ENCODE measurements at regions not wholly inside any gene's neighbourhood (a gene's known extent, or its start where the extent isn't known, plus 50 kb on each side); places are given as distances from the start of the nearest gene placed in this dataset.

GRCh38 chr20:23279836-23280235 is 70.8 kb upstream of the NXT1 start:
- DNase-seq (ENCODE audit: low read depth), result no peak

GRCh38 chr20:23278172-23278571 is 72.4 kb upstream of the NXT1 start:
- DNase-seq (ENCODE audit: low read depth), result no peak

GRCh38 chr20:23277316-23277715 is 73.3 kb upstream of the NXT1 start:
- DNase-seq (ENCODE audit: low read depth), result no peak

DNA sequence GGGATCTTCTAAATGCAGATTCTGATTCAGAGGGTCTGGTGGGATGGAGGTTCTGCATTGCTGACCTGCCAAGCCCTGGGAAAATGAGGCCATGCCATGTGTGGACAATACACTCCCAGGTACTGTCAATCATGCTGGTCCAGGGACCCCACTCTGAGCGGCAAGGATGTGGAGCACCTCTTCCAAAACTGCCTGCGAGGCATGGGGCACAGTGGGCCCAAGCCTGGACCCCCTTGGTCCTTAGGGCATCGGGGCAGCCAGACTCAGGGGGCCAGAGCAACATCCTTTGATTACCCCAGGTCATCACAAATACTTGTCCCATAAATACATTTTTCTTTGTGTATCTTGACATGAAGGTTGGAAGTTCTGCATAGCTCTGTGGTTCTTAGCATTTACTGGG is 76.8 kb upstream of the NXT1 start:
- DNase-seq (ENCODE audit: low read depth), result no peak

GRCh38 chr20:23272176-23273029 is 78.2 kb upstream of the NXT1 start:
- DNase-seq (ENCODE audit: low read depth), result no peak

DNA sequence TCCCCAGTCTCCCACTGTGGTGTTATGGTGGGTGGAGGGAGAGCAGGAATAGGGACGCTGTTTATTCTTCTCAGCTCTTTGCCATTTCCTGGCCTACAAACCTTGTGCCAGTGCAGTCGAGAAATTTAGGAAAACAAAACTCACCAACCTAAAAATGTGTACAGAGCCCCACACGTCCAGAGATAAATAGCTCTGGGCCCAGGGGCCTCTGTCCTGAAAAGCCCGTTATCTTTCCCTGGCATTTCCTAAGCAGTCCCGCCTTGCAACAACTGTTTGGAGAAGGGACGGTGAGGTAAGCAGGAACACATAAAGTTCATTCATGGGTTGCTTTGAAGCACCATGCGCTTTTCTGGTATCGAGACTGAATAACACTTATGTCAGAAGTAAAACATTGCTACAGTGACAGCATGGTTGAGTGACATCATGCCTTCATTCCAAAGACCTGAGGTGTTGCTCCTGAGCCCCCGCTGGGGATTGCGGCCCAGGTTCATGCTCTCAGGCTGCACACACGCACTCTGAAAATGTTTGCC is 80.1 kb upstream of the NXT1 start:
- no peak for DNase-seq (ENCODE audit: low read depth)

- no peak for DNase-seq (ENCODE audit: low read depth)
Measured at GRCh38 chr20:23269954-23270353, 80.6 kb upstream of the NXT1 start.

GRCh38 chr20:23268792-23269354 is 81.7 kb upstream of the NXT1 start:
- DNase-seq (ENCODE audit: low read depth), result no peak

DNA sequence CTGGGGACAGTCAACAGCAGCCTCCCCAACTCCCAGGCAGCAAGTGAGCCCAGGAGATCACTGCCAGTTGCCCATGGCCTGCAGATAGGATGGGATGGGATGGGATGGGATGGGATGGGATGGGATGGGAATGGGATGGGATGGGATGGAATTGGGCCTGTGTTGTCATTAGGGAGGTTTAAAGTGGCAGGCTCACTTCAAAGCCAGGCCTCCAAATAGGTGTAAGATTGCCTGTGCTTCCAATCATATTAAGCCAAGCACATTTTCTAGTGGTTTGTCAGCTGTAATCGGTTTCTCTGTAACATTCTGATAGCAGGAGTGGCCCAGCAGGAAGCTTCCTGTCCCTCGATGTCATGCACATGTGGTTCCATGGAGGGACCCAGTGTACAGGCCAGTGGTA is 82.7 kb upstream of the NXT1 start:
- no peak for DNase-seq (ENCODE audit: low read depth)

DNA sequence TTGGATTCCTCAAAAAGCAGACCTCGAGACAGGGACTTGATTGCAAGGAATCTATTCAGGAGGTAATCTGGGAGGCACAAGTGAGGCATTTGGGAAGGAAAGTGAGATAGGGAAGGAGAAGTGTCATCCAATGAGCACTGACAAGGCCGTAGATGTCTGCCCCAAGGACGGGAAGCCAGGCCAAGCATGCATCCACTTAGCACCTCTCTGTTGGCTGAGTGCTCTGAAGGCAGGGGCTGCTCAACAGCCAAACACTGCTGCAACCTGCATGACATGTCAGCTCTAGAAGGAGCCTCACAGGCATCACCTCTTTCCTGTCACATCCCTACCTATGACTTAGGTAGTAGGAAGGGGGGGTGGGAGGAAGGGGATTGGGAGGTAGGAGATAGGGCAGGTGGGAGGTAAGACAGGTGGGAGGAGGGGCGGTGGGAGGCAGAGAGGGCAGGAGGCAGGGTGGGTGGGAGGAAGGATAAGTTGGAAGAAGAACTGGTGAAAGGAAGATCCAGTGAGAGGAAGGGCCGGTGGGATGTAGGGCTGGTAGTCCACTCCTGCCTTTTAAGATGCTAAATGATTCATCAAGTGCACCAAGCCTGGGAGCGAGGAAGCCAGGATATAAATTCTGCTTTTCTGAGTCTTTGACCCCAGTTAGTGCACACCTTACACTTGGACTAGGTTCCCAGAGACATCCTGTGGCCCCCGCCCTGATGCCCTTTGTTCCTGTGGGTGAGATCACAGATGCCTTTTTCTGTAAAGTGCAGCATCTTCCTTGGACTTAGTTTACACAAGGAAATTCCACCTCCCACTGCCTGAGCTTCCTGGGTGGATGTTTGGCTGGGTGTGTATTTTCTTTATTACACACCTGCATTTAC is 83.8 kb upstream of the NXT1 start:
- no peak for DNase-seq (ENCODE audit: low read depth)

GRCh38 chr20:23265226-23265625 is 85.4 kb upstream of the NXT1 start:
- DNase-seq (ENCODE audit: low read depth), result no peak

DNA sequence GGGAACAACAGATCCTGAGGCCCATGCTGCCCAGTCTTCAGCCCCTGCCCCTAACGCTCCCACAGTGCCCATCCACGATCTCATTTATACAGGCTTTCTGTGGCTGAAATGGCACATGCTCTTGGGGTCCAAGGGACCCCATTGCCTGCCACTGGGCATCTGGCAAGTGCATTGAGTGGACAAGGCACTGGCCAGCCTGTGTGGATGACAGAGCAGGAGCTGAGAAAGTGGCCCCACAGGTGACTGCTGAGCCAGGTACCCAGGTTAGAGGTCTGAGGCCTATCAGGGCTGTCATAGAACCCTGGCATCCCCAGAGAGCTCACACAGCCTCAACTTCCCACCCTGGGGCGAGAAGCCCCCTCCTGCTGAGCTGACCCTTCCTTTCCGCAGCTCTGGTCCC is 86.0 kb upstream of the NXT1 start:
- DNase-seq (ENCODE audit: low read depth), result no peak

DNA sequence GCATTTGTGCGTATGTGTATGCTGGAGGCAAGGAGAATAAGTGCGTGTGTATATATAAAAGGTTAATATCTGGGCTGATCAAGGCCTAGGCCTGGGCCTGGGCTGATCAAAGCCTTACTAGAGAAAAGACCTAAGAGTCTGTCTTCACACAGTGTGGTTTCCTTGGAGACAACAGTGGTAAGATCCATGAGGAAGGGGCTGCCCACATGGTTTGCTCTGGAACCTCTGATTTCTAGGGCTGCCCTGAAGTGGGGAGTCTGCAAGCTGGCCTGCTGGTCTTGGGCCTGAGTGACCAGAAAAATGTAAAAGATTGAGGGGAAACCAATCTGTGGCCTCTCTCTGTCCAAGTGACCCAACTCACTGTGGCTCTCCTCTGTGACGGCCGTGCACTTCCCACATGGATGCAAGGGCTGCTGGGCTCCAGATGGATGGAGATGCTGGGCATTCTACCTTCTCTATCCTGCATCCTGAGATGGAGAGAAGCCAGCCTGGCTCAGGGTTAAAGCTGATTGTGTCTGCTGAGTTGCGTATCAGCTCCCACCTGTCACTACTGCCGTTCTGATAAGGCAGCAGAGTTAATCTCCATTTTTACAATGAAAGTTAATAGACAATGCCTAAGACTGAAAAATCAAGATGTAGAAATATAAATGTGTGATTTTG is 90.3 kb upstream of the NXT1 start:
- DNase-seq (ENCODE audit: low read depth), result no peak

DNA sequence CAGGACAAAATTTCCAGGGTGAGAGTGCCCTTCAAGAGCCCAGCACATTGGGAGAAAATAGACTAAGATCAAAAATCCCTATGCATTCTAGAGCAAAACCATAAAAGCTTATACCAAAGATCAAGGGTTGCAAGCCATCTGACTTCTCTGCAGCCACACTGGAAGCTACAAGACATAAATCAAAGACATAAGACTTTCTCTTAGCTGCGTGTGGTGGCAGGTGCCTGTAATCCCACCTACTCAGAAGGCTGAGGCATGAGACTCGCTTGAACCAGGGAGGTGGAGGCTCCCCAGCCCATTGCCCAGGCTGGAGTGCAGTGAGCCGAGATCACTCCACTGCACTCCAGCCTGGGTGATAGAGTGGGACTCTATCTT is 91.9 kb upstream of the NXT1 start:
- DNase-seq (ENCODE audit: low read depth), result no peak

- peak; percentile 28 for DNase-seq (ENCODE audit: low read depth)
Measured at GRCh38 chr20:23257848-23258746, 92.5 kb upstream of the NXT1 start.

DNA sequence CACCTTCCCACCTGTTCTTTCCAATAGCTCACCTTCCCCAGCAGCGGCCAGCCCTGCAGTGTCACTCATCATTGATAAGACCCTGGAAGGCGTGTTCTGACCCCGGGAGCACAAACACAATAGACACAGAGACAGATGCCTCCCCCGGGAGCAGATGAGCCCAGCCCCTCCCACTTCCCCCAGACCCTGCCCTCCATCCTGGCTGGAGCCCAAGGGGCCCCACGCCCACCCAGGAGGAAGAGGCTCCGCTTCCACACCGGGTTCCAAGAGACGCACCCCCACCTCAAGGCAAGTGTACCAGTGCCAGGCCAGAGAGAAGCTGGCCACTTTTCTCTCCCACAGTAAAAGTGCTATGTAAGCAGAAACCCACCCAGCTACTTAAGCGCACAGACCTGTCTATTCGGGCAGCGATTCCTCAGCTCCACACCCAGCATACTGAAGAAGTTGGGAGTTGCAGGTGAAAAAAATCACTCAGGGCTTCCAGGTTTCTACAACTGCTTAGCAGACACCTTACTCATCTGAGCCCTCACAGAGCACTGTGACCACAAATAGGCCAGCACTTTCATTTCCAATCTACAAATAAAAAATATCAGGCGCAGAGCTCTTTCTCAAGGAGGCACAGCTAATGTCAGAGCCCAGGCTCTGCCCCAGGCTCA is 93.4 kb upstream of the NXT1 start:
- DNase-seq (ENCODE audit: low read depth), result no peak

DNA sequence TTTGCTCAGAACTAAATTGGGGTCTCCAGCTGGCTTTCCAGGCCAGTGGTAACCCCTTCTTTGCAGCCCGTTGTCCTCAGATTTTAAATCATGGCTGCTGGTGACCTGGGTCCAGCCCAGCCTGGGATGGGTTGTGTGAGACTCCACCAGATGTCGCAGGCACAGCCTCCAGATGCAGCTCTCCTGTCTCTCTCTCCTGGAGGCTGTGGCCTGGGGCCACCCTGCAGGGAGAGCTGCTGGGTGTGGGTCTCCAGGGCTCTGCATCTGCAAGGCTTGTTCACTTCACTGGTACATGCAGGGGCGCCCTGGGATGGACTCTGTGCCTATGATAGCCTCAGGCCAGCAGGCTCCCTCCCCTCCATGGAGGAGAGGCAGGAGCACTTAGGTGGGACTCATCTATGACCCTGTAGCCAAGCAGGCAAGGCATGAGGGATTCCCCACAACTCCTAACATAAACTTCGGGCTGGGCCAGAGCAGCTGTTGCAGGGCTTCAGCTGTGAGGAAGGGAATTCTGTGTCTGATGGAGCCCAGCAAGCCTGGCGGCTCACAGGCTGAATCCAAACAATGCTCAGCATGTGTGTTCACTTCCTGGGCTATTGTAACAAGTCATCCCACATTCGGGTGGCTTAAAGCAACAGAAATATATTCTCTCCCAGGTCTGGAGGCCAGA is 94.7 kb upstream of the NXT1 start:
- no peak for DNase-seq (ENCODE audit: low read depth)

DNA sequence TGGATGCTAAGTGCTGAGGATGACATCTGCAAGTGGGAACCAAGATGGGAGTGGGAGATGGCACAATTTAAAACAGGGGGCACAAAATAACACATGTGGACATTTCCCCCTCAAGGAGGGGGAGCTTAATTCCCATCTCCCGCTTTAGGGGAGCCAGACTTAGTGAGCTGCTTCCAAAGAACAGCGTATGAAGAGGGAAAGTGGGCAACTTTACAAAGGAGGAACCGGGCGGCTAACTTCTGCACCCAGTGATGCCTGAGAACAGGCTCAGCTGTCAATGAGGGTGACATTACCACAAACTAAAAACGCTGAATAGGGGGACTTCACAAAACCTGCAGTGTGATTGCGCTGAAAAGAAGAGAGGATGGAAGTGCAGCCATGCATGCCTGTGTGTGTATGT is 95.5 kb upstream of the NXT1 start:
- no peak for DNase-seq (ENCODE audit: low read depth)

DNA sequence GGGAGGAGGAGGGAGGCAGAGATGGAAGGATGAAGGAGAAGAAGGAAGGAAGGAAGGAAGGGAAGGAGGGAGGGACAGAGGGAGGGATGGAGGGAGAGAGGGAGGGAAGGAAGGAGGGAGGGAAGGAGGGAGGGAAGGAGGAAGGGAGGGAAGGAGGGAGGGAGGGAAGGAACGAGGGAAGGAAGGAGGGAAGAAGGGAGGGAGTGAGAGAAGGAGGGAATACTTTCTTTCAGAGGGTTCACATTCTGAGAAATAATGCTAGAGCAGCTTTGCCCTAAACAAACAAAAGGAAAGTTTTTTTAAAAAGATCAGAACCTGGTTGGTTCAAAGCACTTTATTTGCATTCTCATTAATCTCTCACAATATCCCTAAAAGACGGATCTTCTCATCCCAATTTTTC is 96.1 kb upstream of the NXT1 start:
- DNase-seq (ENCODE audit: low read depth), result no peak

- DNase-seq (ENCODE audit: low read depth), result no peak
Measured at GRCh38 chr20:23254034-23254433, 96.6 kb upstream of the NXT1 start.

Data from fibroblast of the conjunctiva (primary cell).